HG02870 (cell line): ENCODE measurements at regions not wholly inside any gene's neighbourhood (a gene's known extent, or its start where the extent isn't known, plus 50 kb on each side); places are given as distances from the start of the nearest gene placed in this dataset.
"Not testable (repeated sequence)": the region's sequence is repeated elsewhere in the genome, so short reads cannot be mapped to it uniquely, and the experiment has no call there.

Experiments
- ATAC-seq: cut with Tn5 transposase; IDR thresholded peaks from one replicate; pipeline ENCODE4 v1.9.1; 2021; ENCODE audit warnings: mild to moderate bottlenecking, moderate library complexity; ENCODE audit not compliant: unreplicated experiment

GRCh38 chr6:150734235-150734634 lies 131.3 kb upstream of the MTHFD1L start:
- no peak for ATAC-seq

DNA sequence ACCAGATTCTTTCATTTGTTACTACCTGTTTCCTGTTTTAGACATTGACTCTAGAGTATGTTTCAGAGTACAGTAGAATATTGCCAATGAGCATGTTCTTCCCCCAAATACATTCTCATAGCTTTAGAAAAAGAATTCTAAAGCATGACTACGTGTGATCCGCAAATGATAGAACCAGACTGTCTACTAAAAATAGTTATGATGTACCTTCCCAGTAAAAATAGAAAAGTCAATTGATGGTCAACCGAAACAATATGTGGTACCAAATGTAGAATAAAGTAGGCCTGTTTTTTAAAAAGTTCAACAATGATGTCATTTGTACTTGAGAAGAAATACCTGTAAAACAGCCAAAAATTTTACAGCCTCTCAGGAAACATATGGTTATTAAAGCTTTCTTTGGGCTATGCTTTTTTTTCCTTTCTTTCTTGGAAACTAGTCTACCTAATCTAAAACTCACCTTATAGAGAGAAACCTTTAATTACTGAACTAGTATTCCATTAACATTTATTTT lies 130.1 kb upstream of the MTHFD1L start:
- ATAC-seq: no peak

GRCh38 chr6:150738092-150738629 lies 127.3 kb upstream of the MTHFD1L start:
- ATAC-seq: no peak

GRCh38 chr6:150739711-150740349 lies 125.7 kb upstream of the MTHFD1L start:
- ATAC-seq: no peak

DNA sequence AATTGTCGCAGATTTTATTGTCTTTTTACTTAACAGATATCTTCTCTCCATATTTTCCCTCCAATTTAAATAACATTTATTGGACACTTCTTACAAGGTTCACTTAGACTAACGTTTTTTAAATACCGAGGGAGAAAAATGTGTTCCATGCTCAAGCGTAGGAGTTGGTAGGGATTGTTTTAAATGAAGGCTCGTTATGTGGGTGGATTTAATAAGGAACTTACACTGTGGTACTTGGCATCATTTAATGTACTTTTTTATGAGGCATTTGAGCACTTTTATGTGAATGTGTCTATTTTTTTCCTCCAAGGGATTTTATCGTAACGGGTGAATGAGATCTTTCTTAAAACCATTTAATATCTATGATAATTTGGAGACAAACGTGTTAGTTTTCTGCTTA lies 125.0 kb upstream of the MTHFD1L start:
- ATAC-seq: no peak

DNA sequence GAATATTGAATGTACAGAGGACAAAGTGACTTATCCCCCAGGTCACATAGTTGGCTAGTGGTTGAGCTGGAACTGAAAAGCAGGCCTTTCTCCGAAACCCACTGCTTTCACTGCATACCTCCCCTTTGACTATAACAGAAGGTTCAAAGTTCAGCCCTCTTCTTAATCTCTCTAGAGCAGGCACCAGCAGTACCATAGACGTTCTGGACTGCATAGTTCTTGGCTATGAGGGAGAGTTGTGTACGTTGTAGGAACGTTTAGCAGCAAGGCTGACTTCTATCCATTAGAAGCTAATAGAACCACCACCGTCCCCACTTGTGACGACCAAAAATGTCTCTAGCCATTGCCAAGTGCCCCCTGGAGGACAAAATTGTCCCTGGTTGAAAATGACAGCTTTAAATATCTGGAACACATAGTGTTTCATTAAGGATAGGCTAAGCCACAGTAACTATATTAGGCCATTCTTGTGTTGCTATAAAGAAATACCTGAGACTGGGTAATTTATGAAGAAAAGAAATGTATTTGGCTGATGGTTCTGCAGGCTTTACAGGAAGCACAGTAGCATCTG lies 123.8 kb upstream of the MTHFD1L start:
- no peak for ATAC-seq

DNA sequence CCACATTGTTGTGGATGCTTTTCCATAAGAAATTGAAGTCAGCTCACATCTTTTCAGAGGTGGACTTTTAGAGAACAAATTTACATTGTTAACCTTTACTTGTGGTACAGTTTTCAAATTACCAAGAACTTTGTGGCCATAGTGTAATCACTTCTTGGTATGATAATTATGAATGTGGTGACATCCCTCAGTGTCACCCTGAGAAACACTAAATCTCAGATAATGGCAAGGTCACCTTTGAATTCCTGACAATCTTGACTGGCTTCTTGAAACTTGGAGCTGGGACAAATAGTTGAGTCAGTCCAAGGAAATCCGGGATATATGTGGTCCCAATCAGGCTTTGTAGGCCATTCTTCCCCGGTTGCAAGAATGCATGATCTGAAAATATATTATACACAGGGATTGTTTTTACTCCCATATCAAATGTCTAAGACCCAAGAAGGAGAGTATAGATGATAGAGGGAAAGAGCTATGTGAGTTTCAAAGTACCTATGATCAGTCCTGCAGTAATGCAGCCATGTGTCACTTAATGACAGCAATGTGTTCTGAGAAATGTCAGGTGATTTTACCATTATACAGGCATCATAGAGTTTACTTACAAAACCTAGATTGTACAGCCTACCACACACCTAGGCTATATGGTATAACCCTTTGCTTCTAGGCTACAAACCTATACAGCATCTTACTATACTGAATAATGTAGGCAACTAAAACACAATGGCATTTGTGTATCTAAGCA lies 120.8 kb upstream of the MTHFD1L start:
- ATAC-seq: no peak

GRCh38 chr6:150745896-150746295 lies 119.6 kb upstream of the MTHFD1L start:
- no peak for ATAC-seq

DNA sequence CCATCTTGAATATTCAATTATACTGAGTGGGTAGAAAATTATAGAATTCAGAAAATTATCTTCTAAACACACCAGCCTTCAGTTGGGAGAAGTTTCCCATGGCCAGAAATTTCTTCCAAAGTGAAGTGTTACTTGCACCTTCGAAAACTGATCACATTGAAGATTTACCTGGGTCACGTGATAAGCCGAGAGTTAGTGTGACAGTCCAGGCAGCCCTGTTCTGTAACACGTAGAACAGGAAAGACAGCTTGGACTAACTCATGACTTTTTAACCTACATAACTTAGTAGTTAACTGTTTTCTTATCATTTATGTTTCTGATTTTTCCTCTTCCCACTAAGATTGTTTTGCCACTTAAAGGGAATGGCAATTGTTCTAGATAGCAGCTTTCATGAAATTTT lies 118.3 kb upstream of the MTHFD1L start:
- ATAC-seq: no peak

GRCh38 chr6:150749091-150749670 lies 116.3 kb upstream of the MTHFD1L start:
- ATAC-seq: no peak

- no peak for ATAC-seq
Measured at GRCh38 chr6:150751296-150751695, 114.2 kb upstream of the MTHFD1L start.

DNA sequence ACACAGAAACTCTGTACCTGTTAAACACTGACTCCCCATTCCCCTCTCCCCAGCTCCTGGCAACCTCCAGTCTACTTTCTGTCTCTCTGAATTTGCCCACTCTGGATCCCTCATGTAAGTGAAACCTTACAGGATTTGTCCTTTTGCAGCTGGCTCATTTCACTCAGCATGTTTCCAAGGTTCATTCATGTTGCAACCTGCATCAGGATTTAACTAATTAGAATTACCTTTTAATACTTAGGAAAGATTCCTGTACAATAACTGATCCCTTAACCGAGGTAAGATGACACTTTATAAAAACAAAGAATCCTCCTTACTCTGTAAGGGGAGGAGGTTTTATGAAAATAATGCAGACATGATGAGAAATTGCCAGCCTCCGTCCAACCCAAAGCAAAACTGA lies 113.1 kb upstream of the MTHFD1L start:
- ATAC-seq: no peak

- no peak for ATAC-seq
Measured at GRCh38 chr6:150753371-150754064, 112.0 kb upstream of the MTHFD1L start.

DNA sequence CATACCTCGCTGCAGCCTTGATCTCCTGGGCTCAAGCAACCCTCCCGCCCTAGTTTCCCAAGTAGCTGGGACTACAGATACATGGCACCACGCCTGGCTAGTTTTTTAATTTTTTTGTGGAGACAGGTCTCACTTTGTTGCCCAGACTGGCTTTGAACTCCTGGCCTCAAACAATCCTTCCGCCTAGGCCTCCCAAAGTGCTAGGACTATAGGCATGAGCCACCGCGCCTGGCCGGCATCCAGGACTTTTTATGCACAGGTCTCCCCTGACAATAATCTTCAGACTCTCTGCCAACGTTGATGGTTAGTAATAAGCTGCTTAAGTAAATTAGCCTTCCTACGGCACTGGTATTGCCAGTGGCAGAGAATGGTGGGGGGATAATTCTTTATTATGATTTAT lies 110.5 kb upstream of the MTHFD1L start:
- ATAC-seq: no peak

DNA sequence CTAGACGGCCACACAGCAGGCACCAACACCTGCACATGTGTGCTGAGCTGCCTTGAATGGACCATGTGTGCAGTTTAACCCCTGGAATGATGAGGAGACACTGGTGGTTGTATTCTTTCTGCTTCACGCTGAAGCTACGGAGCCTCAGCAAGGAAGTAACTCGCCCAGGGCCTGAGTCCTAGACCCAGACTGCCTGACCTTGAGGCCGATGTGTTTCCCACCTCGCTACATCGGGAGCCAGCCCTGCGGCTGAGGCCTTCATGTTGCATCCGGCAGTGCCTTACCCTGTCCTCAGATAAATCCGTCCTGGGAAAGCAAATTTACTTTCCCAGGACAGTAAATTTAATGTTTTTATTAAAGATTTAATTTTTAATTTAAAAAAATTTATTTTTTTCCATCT lies 110.0 kb upstream of the MTHFD1L start:
- no peak for ATAC-seq

GRCh38 chr6:150756173-150756572 lies 109.3 kb upstream of the MTHFD1L start:
- no peak for ATAC-seq

DNA sequence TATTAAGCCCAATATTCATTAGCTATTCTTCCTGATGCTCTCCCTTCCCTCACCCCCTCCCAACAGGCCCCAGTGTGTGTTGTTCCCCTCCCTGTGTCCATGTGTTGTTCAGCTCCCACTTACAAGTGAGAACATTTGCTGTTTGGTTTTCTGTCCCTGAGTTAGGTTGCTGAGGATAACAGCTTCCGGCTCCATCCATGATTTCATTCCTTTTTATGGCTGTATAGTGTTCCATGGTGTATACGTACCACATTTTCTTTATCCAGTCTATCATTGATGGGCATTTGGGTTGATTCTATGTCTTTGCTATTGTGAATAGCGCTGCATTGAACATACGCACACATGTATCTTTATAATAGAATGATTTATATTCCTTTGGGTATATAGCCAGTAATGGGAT lies 107.7 kb upstream of the MTHFD1L start:
- not testable (repeated sequence) for ATAC-seq

DNA sequence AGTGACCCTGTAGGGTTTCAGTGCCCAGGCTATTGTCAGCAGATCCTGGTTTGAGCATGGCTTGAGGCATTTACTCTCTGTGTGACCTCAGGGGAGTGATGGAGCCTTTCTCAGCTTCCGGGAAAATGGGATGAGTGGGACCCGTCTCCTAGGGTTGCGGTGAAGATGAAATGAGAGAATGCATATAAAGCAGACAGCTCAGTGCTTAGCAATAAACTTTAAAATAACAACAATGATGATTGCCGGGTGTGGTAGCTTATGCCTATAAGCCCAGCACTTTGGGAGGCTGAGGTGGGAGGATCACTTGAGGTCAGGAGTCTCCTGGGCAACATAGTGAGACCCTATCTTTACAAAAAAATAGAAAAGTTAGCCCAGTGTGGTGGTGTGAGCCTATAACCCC lies 106.0 kb upstream of the MTHFD1L start:
- ATAC-seq: no peak

- ATAC-seq: no peak
Measured at GRCh38 chr6:150761771-150762170, 103.7 kb upstream of the MTHFD1L start.

DNA sequence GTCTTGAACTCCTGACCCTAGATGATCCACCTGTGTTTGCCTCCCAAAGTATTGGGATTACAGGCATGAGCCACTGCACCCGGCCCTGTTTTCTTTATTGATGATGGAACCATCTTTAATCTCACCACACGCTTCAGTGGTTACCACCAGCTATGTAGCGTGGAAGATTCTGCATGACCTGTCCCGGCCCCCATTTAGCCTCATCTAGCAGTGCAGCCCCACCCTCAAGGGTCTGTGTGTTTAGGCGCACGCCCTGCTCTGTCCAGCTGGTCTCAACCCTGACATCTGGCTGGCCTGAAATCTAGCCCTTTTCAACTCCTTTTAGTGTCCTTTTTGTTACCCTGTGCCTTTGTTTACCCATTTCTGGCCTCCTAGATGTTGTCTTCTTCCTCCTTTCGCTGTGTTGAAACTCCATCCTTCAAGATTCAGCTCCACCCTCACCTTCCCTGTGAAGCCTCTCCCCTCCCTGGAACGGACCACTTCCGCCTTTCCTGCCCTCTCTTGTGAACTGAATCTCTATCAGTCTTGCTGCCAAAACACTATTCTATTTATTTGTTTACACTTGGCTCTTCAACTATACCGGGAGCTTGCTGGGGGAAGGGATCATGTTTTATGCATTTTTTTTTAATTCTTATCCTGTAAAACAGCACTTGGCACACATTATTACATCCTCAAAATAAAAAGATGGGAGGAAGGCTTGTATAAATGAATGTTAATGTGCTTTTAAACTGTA lies 101.0 kb upstream of the MTHFD1L start:
- ATAC-seq: no peak
